Liver (tissue), 8 donors: ENCODE measurements at regions not wholly inside any gene's neighbourhood (a gene's known extent, or its start where the extent isn't known, plus 50 kb on each side); places are given as distances from the start of the nearest gene placed in this dataset.

Experiments
- DNase-seq: peaks from one replicate; pipeline ENCODE4 v3.0.0-alpha.2; 2017; ENCODE audit warnings: low spot score
- H3K27ac ChIP-seq, 2 donors: one replicate each; pipeline ENCODE4 v1.7.0; 2013; ENCODE audit warnings: inconsistent platforms in 2 of 2, low read length in 2 of 2, control low read depth in 1 of 2, low read depth in 1 of 2, mild to moderate bottlenecking in 1 of 2
- H3K27me3 ChIP-seq, 4 donors: one replicate each; pipeline versions ENCODE4 v1.6.1 to v1.7.0; 2013; ENCODE audit warnings: low read length in 3 of 4, inconsistent platforms in 1 of 4, mild to moderate bottlenecking in 1 of 4, moderate library complexity in 1 of 4; ENCODE audit not compliant: control insufficient read depth in 4 of 4, insufficient read depth in 4 of 4
- H3K36me3 ChIP-seq, 4 donors: one replicate each; pipeline versions ENCODE4 v1.6.1 to v1.7.0; 2013; ENCODE audit warnings: low read length in 3 of 4, mild to moderate bottlenecking in 3 of 4, low read depth in 1 of 4, moderate library complexity in 1 of 4; ENCODE audit not compliant: control insufficient read depth in 4 of 4, insufficient read depth in 3 of 4
- H3K4me1 ChIP-seq, 4 donors: one replicate each; pipeline versions ENCODE4 v1.6.1 to v1.7.0; 2013; ENCODE audit warnings: low read length in 3 of 4, mild to moderate bottlenecking in 3 of 4, moderate library complexity in 1 of 4; ENCODE audit not compliant: control insufficient read depth in 4 of 4, insufficient read depth in 4 of 4
- H3K4me3 ChIP-seq, 3 donors: one replicate each; pipeline versions ENCODE4 v1.6.1 to v1.7.0; 2013; ENCODE audit warnings: low read length in 3 of 3, control low read depth in 1 of 3, low read depth in 1 of 3, mild to moderate bottlenecking in 1 of 3
- H3K9ac ChIP-seq, 2 donors: one replicate each; pipeline ENCODE4 v1.7.0; 2013; ENCODE audit warnings: low read length in 2 of 2, mild to moderate bottlenecking in 2 of 2, moderate library complexity in 2 of 2, control low read depth in 1 of 2, low read depth in 1 of 2
- H3K9me3 ChIP-seq, 4 donors: one replicate each; pipeline versions ENCODE4 v1.6.1 to v1.7.0; 2013; ENCODE audit warnings: low read length in 3 of 4; ENCODE audit not compliant: control insufficient read depth in 4 of 4
- CTCF ChIP-seq: fragments of 150-350 bp; IDR thresholded peaks from 2 replicates; pipeline ENCODE4 v1.5.1; 2017; ENCODE audit warnings: improper control_type of control experiment, low read depth, low read length; ENCODE audit not compliant: missing input control
- EGR1 ChIP-seq, 2 donors: IDR thresholded peaks; 2 replicates each; pipeline ENCODE4 v1.6.1; 2016 to 2018; ENCODE audit warnings: antibody characterized with exemption in 2 of 2, low read depth in 2 of 2
- FOXA1 ChIP-seq: IDR thresholded peaks from 2 replicates; pipeline ENCODE4 v1.6.1; 2016; ENCODE audit warnings: antibody characterized with exemption
- FOXA2 ChIP-seq: IDR thresholded peaks from 2 replicates; pipeline ENCODE4 v1.6.1; 2016; ENCODE audit warnings: antibody characterized with exemption
- GABPA ChIP-seq, 2 donors: IDR thresholded peaks in 1 of 2; conservative IDR thresholded peaks in 1 of 2; 2 replicates each; pipeline ENCODE4 v1.6.1; 2016; ENCODE audit warnings: antibody characterized with exemption in 2 of 2, mild to moderate bottlenecking in 1 of 2, moderate library complexity in 1 of 2
- HNF4A ChIP-seq, 2 donors: conservative IDR thresholded peaks; 2 replicates each; pipeline ENCODE4 v1.6.1; 2016; ENCODE audit warnings: antibody characterized with exemption in 2 of 2, mild to moderate bottlenecking in 2 of 2
- NR2F2 ChIP-seq: IDR thresholded peaks from 2 replicates; pipeline ENCODE4 v1.6.1; 2016; ENCODE audit warnings: antibody characterized with exemption
- RAD21 ChIP-seq, 2 donors: IDR thresholded peaks; 2 replicates each; pipeline ENCODE4 v1.6.1; 2016; ENCODE audit warnings: antibody characterized with exemption in 2 of 2, mild to moderate bottlenecking in 2 of 2
- RXRA ChIP-seq, 2 donors: IDR thresholded peaks; 2 replicates each; pipeline ENCODE4 v1.6.1; 2017 to 2018; ENCODE audit warnings: antibody characterized with exemption in 2 of 2, mild to moderate bottlenecking in 1 of 2
- SP1 ChIP-seq: IDR thresholded peaks from 2 replicates; pipeline ENCODE4 v1.6.1; 2018; ENCODE audit warnings: antibody characterized with exemption, mild to moderate bottlenecking
- TAF1 ChIP-seq: conservative IDR thresholded peaks from 2 replicates; pipeline ENCODE4 v1.6.1; 2016; ENCODE audit warnings: antibody characterized with exemption, mild to moderate bottlenecking
- YY1 ChIP-seq: IDR thresholded peaks from 2 replicates; pipeline ENCODE4 v1.6.1; 2016; ENCODE audit warnings: antibody characterized with exemption, mild to moderate bottlenecking
- WGBS: extraction: QIAGEN DNeasy Blood & Tissue Kit; methylation state at CpG from one replicate; pipeline ENCODE4 v1.1.7; 2013; 5-methylcytosine and 5-hydroxymethylcytosine counted together
- TF ChIP-seq, protein P1 (sequence below): IDR thresholded peaks from 2 replicates; pipeline ENCODE4 v1.6.1; 2016; ENCODE audit warnings: antibody characterized with exemption
- TF ChIP-seq, protein P2 (sequence below): IDR thresholded peaks from 2 replicates; pipeline ENCODE4 v1.6.1; 2016; ENCODE audit warnings: antibody characterized with exemption
- donor health status: healthy.
- donor health status: healthy.
- donor health status: healthy.
- donor health status: healthy.
- donor health status: healthy.

GRCh38 chrX:25663701-25664100 lies 474.4 kb upstream of the MAGEB18 start (continued):
- TF ChIP-seq, protein P1, sequence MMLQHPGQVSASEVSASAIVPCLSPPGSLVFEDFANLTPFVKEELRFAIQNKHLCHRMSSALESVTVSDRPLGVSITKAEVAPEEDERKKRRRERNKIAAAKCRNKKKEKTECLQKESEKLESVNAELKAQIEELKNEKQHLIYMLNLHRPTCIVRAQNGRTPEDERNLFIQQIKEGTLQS, result no peak
- TF ChIP-seq FOXA2, result no peak
- TF ChIP-seq TAF1, result no peak
- TF ChIP-seq HNF4A (conservative IDR thresholded peaks at IDR 0.05), result no peak
- no peak for TF ChIP-seq NR2F2
- TF ChIP-seq, protein P2, sequence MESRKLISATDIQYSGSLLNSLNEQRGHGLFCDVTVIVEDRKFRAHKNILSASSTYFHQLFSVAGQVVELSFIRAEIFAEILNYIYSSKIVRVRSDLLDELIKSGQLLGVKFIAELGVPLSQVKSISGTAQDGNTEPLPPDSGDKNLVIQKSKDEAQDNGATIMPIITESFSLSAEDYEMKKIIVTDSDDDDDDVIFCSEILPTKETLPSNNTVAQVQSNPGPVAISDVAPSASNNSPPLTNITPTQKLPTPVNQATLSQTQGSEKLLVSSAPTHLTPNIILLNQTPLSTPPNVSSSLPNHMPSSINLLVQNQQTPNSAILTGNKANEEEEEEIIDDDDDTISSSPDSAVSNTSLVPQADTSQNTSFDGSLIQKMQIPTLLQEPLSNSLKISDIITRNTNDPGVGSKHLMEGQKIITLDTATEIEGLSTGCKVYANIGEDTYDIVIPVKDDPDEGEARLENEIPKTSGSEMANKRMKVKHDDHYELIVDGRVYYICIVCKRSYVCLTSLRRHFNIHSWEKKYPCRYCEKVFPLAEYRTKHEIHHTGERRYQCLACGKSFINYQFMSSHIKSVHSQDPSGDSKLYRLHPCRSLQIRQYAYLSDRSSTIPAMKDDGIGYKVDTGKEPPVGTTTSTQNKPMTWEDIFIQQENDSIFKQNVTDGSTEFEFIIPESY, result no peak

DNA sequence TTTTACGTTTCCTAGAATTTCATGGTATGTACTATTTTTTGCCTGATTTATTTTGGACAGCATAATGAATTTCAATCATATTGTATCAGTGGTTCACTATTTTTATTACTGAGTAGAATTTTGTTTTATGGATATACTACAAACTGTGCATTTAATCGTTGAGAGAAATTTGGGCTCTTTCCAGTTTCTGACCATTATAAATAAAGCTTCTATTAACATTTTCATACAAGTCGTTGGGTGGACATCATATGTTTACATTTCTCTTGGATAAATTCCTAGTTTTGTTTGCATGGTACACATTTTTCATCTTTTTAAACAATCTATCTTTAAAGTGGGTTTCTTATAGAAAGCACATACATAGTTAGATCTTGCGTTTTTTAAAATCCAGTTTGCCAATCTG lies 472.7 kb upstream of the MAGEB18 start:
- Histone ChIP-seq H3K36me3 (no peaks in the 10 kb centered on the region), H3K27ac (no peak overlapping the region), H3K27me3 (no peaks in the 10 kb centered on the region), H3K9ac (no peak overlapping the region), H3K9me3 (no peaks in the 10 kb centered on the region), H3K4me3 (no peak overlapping the region), H3K4me1 (no peaks in the 10 kb centered on the region)
- WGBS, result 60% methylated on average over 4 of the region's 4 CpGs
- TF ChIP-seq SP1 (no peak), CTCF (no peak), YY1 (no peak), EGR1 (IDR thresholded peaks at IDR 0.05; ENCODE audit: low read depth in 2 of 2) (no peak)
- DNase-seq, result no peak

DNA sequence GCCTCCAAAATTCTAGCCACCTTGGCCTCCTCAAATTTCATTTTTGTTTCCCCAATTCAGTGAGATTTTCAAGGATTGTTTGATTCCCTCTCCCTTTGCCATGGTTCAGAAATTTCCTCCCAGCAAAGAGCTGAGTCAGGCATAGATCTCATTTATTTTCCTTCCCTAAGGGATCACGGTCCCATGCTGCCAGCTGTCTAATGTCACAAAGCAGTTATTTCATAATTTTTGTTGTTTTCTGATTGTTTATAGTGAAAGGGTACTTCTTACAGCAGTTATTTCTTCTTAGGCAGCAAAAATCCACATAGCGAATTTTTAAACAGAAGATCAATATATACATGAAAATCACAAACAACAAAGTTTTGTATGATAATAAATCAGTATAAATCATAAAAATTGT lies 470.5 kb upstream of the MAGEB18 start:
- DNase-seq, result no peak
- Histone ChIP-seq H3K27ac (no peak overlapping the region), H3K36me3 (no peaks in the 10 kb centered on the region), H3K9me3 (no peaks in the 10 kb centered on the region), H3K4me3 (no peak overlapping the region), H3K4me1 (no peaks in the 10 kb centered on the region), H3K9ac (no peak overlapping the region), H3K27me3 (no peaks in the 10 kb centered on the region)
- WGBS, result 74% methylated on average over 2 of the region's 2 CpGs
- TF ChIP-seq FOXA1 (no peak), RXRA (IDR thresholded peaks at IDR 0.05) (no peak), RAD21 (IDR thresholded peaks at IDR 0.05) (no peak)

- no peak overlapping the region for H3K27ac ChIP-seq
- H3K36me3 ChIP-seq, result no peaks in the 10 kb centered on the region
- H3K9ac ChIP-seq, result no peak overlapping the region
- no peaks in the 10 kb centered on the region for H3K4me1 ChIP-seq
- no peak overlapping the region for H3K4me3 ChIP-seq
- no peaks in the 10 kb centered on the region for H3K27me3 ChIP-seq
- DNase-seq, result no peak
- H3K9me3 ChIP-seq, result peaks cover 0 to 4% (median under 1%) of the 10 kb centered on the region in 4 donors
- WGBS, result 75% methylated on average over 3 of the region's 3 CpGs
- TF ChIP-seq, protein P2, result no peak
- TF ChIP-seq SP1 (no peak), EGR1 (IDR thresholded peaks at IDR 0.05; ENCODE audit: low read depth in 2 of 2) (no peak), RXRA (IDR thresholded peaks at IDR 0.05) (no peak), CTCF (no peak), GABPA (IDR thresholded peaks at IDR 0.05 in 1 of 2, conservative IDR thresholded peaks at IDR 0.05 in 1 of 2) (no peak)
Observed at GRCh38 chrX:25674776-25675175, 463.4 kb upstream of the MAGEB18 start.
